Thyroid gland (tissue), 4 donors: ENCODE measurements at regions not wholly inside any gene's neighbourhood (a gene's known extent, or its start where the extent isn't known, plus 50 kb on each side); places are given as distances from the start of the nearest gene placed in this dataset.
A peak's percentile ranks its signal among the peaks of the same experiment; 100 is the strongest.

Experiments
- DNase-seq, 2 donors: peaks; one replicate each; pipeline ENCODE4 v3.0.0-alpha.2; 2019
- H3K27ac ChIP-seq, 3 donors: fragments of 200-600 bp; sonication (generic); 1 replicate in 2 of 3; 2 replicates in 1 of 3; pipeline ENCODE4 v1.5.1; 2016 to 2019; ENCODE audit warnings: mild to moderate bottlenecking in 1 of 3, moderate library complexity in 1 of 3
- H3K27me3 ChIP-seq: fragments of 200-600 bp; sonication (generic); one replicate; pipeline ENCODE4 v1.5.1; 2019
- H3K36me3 ChIP-seq, 2 donors: fragments of 200-600 bp; sonication (generic); one replicate each; pipeline ENCODE4 v1.5.1; 2016 to 2019
- H3K4me1 ChIP-seq, 2 donors: fragments of 200-600 bp; sonication (generic); one replicate each; pipeline ENCODE4 v1.5.1; 2017 to 2019
- H3K4me3 ChIP-seq, 3 donors: fragments of 200-600 bp; sonication (generic); replicated peaks in 1 of 3; 1 replicate in 2 of 3; 2 replicates in 1 of 3; pipeline ENCODE4 v1.5.1; 2016; ENCODE audit warnings: mild to moderate bottlenecking in 1 of 3
- H3K9me3 ChIP-seq: fragments of 200-600 bp; sonication (generic); one replicate; pipeline ENCODE4 v1.5.1; 2017
- POLR2A ChIP-seq, 2 donors: fragments of 450-650 bp; IDR thresholded peaks; one replicate each; pipeline ENCODE4 v1.6.1; 2017; ENCODE audit warnings: antibody characterized with exemption in 2 of 2, mild to moderate bottlenecking in 2 of 2, moderate library complexity in 1 of 2
- WGBS, 2 donors: methylation state at CpG; one replicate each; pipeline ENCODE4 v1.1.5; 2017; 5-methylcytosine and 5-hydroxymethylcytosine counted together
- intact Hi-C: fragments of 100-400 bp; cut with DNase I; formaldehyde crosslinking; loops from one replicate; pipeline ENCODE4 v1.15.1; 2023
- TF ChIP-seq, protein P1 (sequence below), 6 experiments: fragments of 200-600 bp in 3 of 6; fragments of 450-650 bp in 3 of 6; sonication (generic) in 3 of 6; IDR thresholded peaks; one replicate each; pipeline ENCODE4 v1.5.1; 2016 to 2019; ENCODE audit warnings: antibody characterized with exemption in 6 of 6, mild to moderate bottlenecking in 2 of 6, inconsistent platforms in 1 of 6, moderate library complexity in 1 of 6

DNA sequence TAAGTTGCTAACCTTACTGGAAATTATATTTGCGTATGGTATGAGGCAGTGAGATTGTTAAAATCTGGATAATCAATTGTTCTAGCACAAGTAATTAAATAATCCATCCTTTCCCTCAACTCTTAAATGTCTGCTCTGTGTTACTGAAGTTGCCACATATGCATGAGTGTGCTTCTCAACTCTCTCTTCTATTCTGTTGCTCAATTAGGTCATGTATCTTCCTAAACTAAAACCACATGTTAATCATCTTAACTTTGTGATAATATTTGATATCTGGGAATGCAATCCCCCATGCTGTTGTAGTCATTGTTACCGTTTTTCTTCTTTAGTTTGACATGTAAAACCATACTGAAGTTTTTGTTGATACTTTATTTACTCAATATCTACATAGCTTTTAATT, 63.5 kb upstream of the STMND1 start:
- H3K36me3 ChIP-seq, result no peaks in the 10 kb centered on the region
- peaks cover 8% of the 10 kb centered on the region in 2 donors for H3K4me1 ChIP-seq
- intact Hi-C loops, result no loop called here
- no peak for DNase-seq
- H3K4me3 ChIP-seq, result no peak overlapping the region
- H3K27me3 ChIP-seq, result no peaks in the 10 kb centered on the region
- WGBS, 2 donors, result 78 to 83% methylated on average over 2 of the region's 2 CpGs
- TF ChIP-seq, protein P1, sequence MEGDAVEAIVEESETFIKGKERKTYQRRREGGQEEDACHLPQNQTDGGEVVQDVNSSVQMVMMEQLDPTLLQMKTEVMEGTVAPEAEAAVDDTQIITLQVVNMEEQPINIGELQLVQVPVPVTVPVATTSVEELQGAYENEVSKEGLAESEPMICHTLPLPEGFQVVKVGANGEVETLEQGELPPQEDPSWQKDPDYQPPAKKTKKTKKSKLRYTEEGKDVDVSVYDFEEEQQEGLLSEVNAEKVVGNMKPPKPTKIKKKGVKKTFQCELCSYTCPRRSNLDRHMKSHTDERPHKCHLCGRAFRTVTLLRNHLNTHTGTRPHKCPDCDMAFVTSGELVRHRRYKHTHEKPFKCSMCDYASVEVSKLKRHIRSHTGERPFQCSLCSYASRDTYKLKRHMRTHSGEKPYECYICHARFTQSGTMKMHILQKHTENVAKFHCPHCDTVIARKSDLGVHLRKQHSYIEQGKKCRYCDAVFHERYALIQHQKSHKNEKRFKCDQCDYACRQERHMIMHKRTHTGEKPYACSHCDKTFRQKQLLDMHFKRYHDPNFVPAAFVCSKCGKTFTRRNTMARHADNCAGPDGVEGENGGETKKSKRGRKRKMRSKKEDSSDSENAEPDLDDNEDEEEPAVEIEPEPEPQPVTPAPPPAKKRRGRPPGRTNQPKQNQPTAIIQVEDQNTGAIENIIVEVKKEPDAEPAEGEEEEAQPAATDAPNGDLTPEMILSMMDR (IDR thresholded peaks at IDR 0.05), result no peak
- TF ChIP-seq POLR2A (IDR thresholded peaks at IDR 0.05), result no peak
- no peak overlapping the region for H3K27ac ChIP-seq
- H3K9me3 ChIP-seq, result no peaks in the 10 kb centered on the region

DNA sequence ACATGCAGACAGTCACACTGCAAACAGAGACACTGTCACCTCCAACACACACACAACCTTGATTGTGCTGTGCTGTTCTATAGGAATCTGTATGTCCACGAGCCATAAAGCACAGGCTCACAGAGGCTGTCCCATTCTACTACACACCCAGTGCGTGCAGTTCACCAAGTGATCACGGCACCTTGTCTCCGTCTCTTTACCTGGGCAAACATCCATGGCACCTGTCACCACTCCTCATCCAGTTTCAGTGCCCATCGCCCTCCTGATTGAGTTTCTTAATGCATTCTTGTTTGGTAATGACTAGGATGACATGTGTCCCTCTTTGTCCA, 65.8 kb upstream of the STMND1 start:
- H3K4me1 ChIP-seq, result peaks cover 6% of the 10 kb centered on the region in 2 donors
- intact Hi-C loops, result no loop called here
- no peaks in the 10 kb centered on the region for H3K27me3 ChIP-seq
- no peak for DNase-seq
- H3K4me3 ChIP-seq, result no peak overlapping the region
- TF ChIP-seq, protein P1 (IDR thresholded peaks at IDR 0.05), result no peak
- no peak for TF ChIP-seq POLR2A (IDR thresholded peaks at IDR 0.05)
- H3K27ac ChIP-seq, result no peak overlapping the region
- 91% methylated on average over 5 of the region's 5 CpGs for WGBS, 2 donors
- H3K9me3 ChIP-seq, result no peaks in the 10 kb centered on the region
- no peaks in the 10 kb centered on the region for H3K36me3 ChIP-seq

DNA sequence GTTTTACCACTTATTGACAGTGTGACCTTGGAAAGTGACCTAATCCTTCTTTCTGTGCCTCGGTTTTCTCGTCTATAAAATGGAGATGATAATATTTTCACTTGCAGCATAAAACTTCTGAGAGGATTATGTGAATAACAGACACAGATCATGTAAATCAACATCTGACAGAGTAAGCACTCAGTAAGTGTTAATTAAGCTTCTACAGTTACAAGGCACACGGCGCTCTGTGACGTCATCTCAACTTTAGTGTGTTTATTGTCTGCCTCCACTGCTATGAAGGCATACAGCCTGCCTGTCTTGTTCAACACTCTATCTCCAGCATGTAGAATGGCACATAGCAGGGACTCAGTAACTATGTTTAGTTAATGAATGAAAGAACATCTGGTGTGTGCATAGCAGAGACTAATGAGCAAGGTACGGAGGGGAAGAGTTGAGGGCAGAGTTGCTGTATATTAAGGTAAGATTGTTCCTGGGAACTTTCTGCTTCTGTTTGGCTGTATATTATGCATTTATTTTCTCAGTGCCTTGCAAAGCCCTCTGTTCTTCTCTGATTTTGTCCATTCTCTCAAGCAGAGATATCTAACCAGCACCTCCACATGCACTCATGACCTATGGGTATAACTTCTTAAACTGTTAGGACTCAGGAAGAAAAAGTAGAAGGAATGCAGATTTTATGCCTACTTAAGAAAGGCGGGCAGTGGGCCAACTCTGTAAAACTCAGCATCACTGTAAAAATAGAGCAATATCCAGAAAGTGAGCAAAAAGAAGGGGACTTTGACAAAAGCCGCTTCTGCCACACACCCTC, 66.4 kb upstream of the STMND1 start:
- no peak overlapping the region for H3K4me3 ChIP-seq
- H3K27me3 ChIP-seq, result no peaks in the 10 kb centered on the region
- H3K27ac ChIP-seq, result no peak overlapping the region
- H3K4me1 ChIP-seq, result peaks cover 6% of the 10 kb centered on the region in 2 donors
- TF ChIP-seq POLR2A (IDR thresholded peaks at IDR 0.05), result no peak
- TF ChIP-seq, protein P1 (IDR thresholded peaks at IDR 0.05), result no peak
- DNase-seq, result no peak
- no peaks in the 10 kb centered on the region for H3K36me3 ChIP-seq
- intact Hi-C loops, result no loop called here
- 81 to 85% methylated on average over 8 of the region's 8 CpGs for WGBS, 2 donors
- no peaks in the 10 kb centered on the region for H3K9me3 ChIP-seq

DNA sequence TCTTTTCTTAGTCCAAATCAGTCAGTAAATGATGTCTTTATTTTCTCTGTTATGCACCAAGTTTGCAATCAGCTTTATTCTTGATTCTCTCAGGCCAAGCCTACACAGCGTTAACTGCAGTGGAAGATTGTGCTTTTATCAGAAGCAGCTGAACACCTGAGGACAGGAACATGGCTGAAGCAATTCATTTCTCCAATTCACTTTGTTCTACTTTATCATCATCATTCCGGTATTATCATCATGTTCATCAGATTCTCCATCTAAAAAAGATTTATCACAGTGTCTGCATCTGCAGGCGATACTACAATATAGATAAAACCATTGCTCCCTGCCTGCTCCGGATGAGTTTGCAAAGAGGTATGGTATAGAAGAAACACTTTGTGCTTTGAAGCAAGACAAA, 68.1 kb upstream of the STMND1 start:
- no peaks in the 10 kb centered on the region for H3K27me3 ChIP-seq
- H3K4me3 ChIP-seq, result no peak overlapping the region
- no peak for DNase-seq
- H3K36me3 ChIP-seq, result no peaks in the 10 kb centered on the region
- H3K9me3 ChIP-seq, result no peaks in the 10 kb centered on the region
- H3K27ac ChIP-seq, result peak overlapping the region in 1 of 3 donors; percentile 59
- WGBS, 2 donors, result 81 to 92% methylated on average over 4 of the region's 4 CpGs
- intact Hi-C loops, result no loop called here
- TF ChIP-seq POLR2A (IDR thresholded peaks at IDR 0.05), result no peak
- TF ChIP-seq, protein P1 (IDR thresholded peaks at IDR 0.05), result no peak
- H3K4me1 ChIP-seq, result peaks cover 6% of the 10 kb centered on the region in 2 donors

DNA sequence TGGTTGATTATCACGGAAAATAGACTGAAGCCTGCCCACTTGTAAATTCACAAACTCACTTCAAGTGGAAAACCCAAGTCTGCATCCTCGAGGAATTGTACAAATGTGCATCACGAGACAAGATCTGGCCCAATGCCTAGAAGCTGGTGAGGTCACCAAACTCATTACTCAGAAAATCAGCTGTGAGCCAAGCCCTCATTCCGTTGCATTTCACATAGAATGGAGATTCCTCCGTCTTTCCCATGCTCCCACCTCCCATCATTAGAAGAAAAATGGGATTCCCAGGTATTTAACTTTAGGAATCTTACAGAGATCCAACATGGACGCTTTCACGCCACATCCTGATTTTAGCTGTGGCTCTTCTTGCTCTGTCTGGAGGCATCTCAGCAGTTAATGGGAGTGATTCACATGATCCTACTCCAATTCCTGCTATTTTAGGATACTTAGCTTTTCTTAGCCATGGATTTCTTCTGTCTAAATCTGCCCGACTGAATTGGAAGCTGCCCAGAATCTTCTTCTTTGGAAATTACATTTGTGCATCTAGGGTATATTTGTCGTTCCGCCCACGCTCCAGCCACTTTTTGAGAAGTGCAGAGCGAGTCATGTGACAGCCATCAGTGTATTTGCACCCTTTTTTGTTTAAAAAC, 68.7 kb upstream of the STMND1 start:
- no peak overlapping the region for H3K4me3 ChIP-seq
- H3K4me1 ChIP-seq, result peaks cover 6% of the 10 kb centered on the region in 2 donors
- peak overlapping the region in 1 of 3 donors; percentile 69 for H3K27ac ChIP-seq
- no peaks in the 10 kb centered on the region for H3K9me3 ChIP-seq
- no peaks in the 10 kb centered on the region for H3K27me3 ChIP-seq
- peak; percentile 91 to 92 for DNase-seq
- TF ChIP-seq, protein P1 (IDR thresholded peaks at IDR 0.05), result no peak
- TF ChIP-seq POLR2A (IDR thresholded peaks at IDR 0.05), result no peak
- intact Hi-C loops, result no loop called here
- 41 to 53% methylated on average over 12 of the region's 12 CpGs for WGBS, 2 donors
- no peaks in the 10 kb centered on the region for H3K36me3 ChIP-seq
